ENCODE measurements at regions not wholly inside any gene's neighbourhood (a gene's known extent, or its start where the extent isn't known, plus 50 kb on each side); places are given as distances from the start of the nearest gene placed in this dataset.
"Not testable (repeated sequence)": the region's sequence is repeated elsewhere in the genome, so short reads cannot be mapped to it uniquely, and the experiment has no call there.

GRCh38 chr7:115572111-115572510 lies 458.5 kb downstream of the TFEC start:
- DNase-seq (ENCODE audit: low spot score), result no peak
- H3K4me1 ChIP-seq (ENCODE audit: insufficient read depth, poor library complexity, severe bottlenecking), result no peaks in the 10 kb centered on the region
- no peak overlapping the region for H3K27ac ChIP-seq (ENCODE audit: poor library complexity, severe bottlenecking)
- TF ChIP-seq CTCF (IDR thresholded peaks at IDR 0.05; ENCODE audit: poor library complexity, severe bottlenecking), result no peak
- H3K27me3 ChIP-seq (ENCODE audit: insufficient read depth, poor library complexity, severe bottlenecking), result no peaks in the 10 kb centered on the region
- no peak overlapping the region for H3K4me3 ChIP-seq (ENCODE audit: severe bottlenecking)
- no peaks in the 10 kb centered on the region for H3K36me3 ChIP-seq (ENCODE audit: low read depth)
- no peaks in the 10 kb centered on the region for H3K9me3 ChIP-seq (ENCODE audit: severe bottlenecking)
- ATAC-seq (ENCODE audit: low read depth), result no peak

GRCh38 chr7:115561335-115562110 lies 469.0 kb downstream of the TFEC start:
- Histone ChIP-seq H3K4me3 (ENCODE audit: severe bottlenecking) (no peak overlapping the region), H3K27me3 (ENCODE audit: insufficient read depth, poor library complexity, severe bottlenecking) (no peaks in the 10 kb centered on the region), H3K27ac (ENCODE audit: poor library complexity, severe bottlenecking) (no peak overlapping the region), H3K4me1 (ENCODE audit: insufficient read depth, poor library complexity, severe bottlenecking) (no peaks in the 10 kb centered on the region), H3K36me3 (ENCODE audit: low read depth) (no peaks in the 10 kb centered on the region), H3K9me3 (ENCODE audit: severe bottlenecking) (no peaks in the 10 kb centered on the region)
- no peak for TF ChIP-seq CTCF (IDR thresholded peaks at IDR 0.05; ENCODE audit: poor library complexity, severe bottlenecking)
- ATAC-seq (ENCODE audit: low read depth), result peak; percentile 19; the same call in 2 of the 3 replicates
- no peak for DNase-seq (ENCODE audit: low spot score)

- Histone ChIP-seq H3K36me3 (ENCODE audit: low read depth) (no peaks in the 10 kb centered on the region), H3K4me1 (ENCODE audit: insufficient read depth, poor library complexity, severe bottlenecking) (no peaks in the 10 kb centered on the region), H3K9me3 (ENCODE audit: severe bottlenecking) (no peaks in the 10 kb centered on the region), H3K27me3 (ENCODE audit: insufficient read depth, poor library complexity, severe bottlenecking) (no peaks in the 10 kb centered on the region), H3K4me3 (ENCODE audit: severe bottlenecking) (no peak overlapping the region), H3K27ac (ENCODE audit: poor library complexity, severe bottlenecking) (no peak overlapping the region)
- DNase-seq (ENCODE audit: low spot score), result no peak
- no peak for TF ChIP-seq CTCF (IDR thresholded peaks at IDR 0.05; ENCODE audit: poor library complexity, severe bottlenecking)
- no peak for ATAC-seq (ENCODE audit: low read depth)
These were observed 470.7 kb downstream of the TFEC start for GRCh38 chr7:115559877-115560276.

GRCh38 chr7:115558161-115558560 lies 472.4 kb downstream of the TFEC start:
- H3K36me3 ChIP-seq (ENCODE audit: low read depth), result no peaks in the 10 kb centered on the region
- TF ChIP-seq CTCF (IDR thresholded peaks at IDR 0.05; ENCODE audit: poor library complexity, severe bottlenecking), result no peak
- no peaks in the 10 kb centered on the region for H3K27me3 ChIP-seq (ENCODE audit: insufficient read depth, poor library complexity, severe bottlenecking)
- DNase-seq (ENCODE audit: low spot score), result no peak
- H3K4me3 ChIP-seq (ENCODE audit: severe bottlenecking), result no peak overlapping the region
- no peaks in the 10 kb centered on the region for H3K4me1 ChIP-seq (ENCODE audit: insufficient read depth, poor library complexity, severe bottlenecking)
- ATAC-seq (ENCODE audit: low read depth), result no peak
- H3K9me3 ChIP-seq (ENCODE audit: severe bottlenecking), result no peaks in the 10 kb centered on the region
- no peak overlapping the region for H3K27ac ChIP-seq (ENCODE audit: poor library complexity, severe bottlenecking)

- H3K9me3 ChIP-seq (ENCODE audit: severe bottlenecking), result not testable (repeated sequence)
These were observed 473.3 kb downstream of the TFEC start for GRCh38 chr7:115557296-115557695.

More at GRCh38 chr7:115557296-115557695, 473.3 kb downstream of the TFEC start:
- H3K4me1 ChIP-seq (ENCODE audit: insufficient read depth, poor library complexity, severe bottlenecking); ATAC-seq (ENCODE audit: low read depth); H3K27me3 ChIP-seq (ENCODE audit: insufficient read depth, poor library complexity, severe bottlenecking); H3K36me3 ChIP-seq (ENCODE audit: low read depth); H3K27ac ChIP-seq (ENCODE audit: poor library complexity, severe bottlenecking); DNase-seq (ENCODE audit: low spot score); H3K4me3 ChIP-seq (ENCODE audit: severe bottlenecking): not testable (repeated sequence)

All from RWPE2 (cell line).